ENCODE measurements at regions not wholly inside any gene's neighbourhood (a gene's known extent, or its start where the extent isn't known, plus 50 kb on each side); places are given as distances from the start of the nearest gene placed in this dataset.

GRCh38 chr1:8267307-8267706, 50.6 kb upstream of the SLC45A1 start:
- no peak for DNase-seq (ENCODE audit: low read depth in 1 of 2, low spot score in 1 of 2)

GRCh38 chr1:8266436-8267165, 51.3 kb upstream of the SLC45A1 start:
- DNase-seq (ENCODE audit: low read depth in 1 of 2, low spot score in 1 of 2): no peak

- DNase-seq (ENCODE audit: low read depth in 1 of 2, low spot score in 1 of 2): no peak
These were observed 54.1 kb upstream of the SLC45A1 start for GRCh38 chr1:8263791-8264190.

GRCh38 chr1:8261398-8261762, 56.5 kb upstream of the SLC45A1 start:
- DNase-seq (ENCODE audit: low read depth in 1 of 2, low spot score in 1 of 2): no peak

- DNase-seq (ENCODE audit: low read depth in 1 of 2, low spot score in 1 of 2): no peak
These were observed 58.2 kb upstream of the SLC45A1 start for GRCh38 chr1:8259498-8260290.

- DNase-seq (ENCODE audit: low read depth in 1 of 2, low spot score in 1 of 2): no peak
These were observed 60.3 kb upstream of the SLC45A1 start for GRCh38 chr1:8257621-8258020.

GRCh38 chr1:8256321-8256720, 61.6 kb upstream of the SLC45A1 start:
- no peak for DNase-seq (ENCODE audit: low read depth in 1 of 2, low spot score in 1 of 2)

- DNase-seq (ENCODE audit: low read depth in 1 of 2, low spot score in 1 of 2): no peak
These were observed 62.2 kb upstream of the SLC45A1 start for GRCh38 chr1:8255712-8256111.

GRCh38 chr1:8252266-8252951, 65.5 kb upstream of the SLC45A1 start:
- DNase-seq (ENCODE audit: low read depth in 1 of 2, low spot score in 1 of 2): no peak

GRCh38 chr1:8251635-8252034, 66.3 kb upstream of the SLC45A1 start:
- DNase-seq (ENCODE audit: low read depth in 1 of 2, low spot score in 1 of 2): no peak

GRCh38 chr1:8249838-8250237, 68.1 kb upstream of the SLC45A1 start:
- no peak for DNase-seq (ENCODE audit: low read depth in 1 of 2, low spot score in 1 of 2)

- no peak for DNase-seq (ENCODE audit: low read depth in 1 of 2, low spot score in 1 of 2)
These were observed 70.0 kb upstream of the SLC45A1 start for GRCh38 chr1:8247811-8248436.

GRCh38 chr1:8244304-8244703, 73.6 kb upstream of the SLC45A1 start:
- DNase-seq (ENCODE audit: low read depth in 1 of 2, low spot score in 1 of 2): no peak

GRCh38 chr1:8242498-8242897, 75.4 kb upstream of the SLC45A1 start:
- DNase-seq (ENCODE audit: low read depth in 1 of 2, low spot score in 1 of 2): no peak

GRCh38 chr1:8241417-8242014, 76.4 kb upstream of the SLC45A1 start:
- no peak for DNase-seq (ENCODE audit: low read depth in 1 of 2, low spot score in 1 of 2)

- no peak for DNase-seq (ENCODE audit: low read depth in 1 of 2, low spot score in 1 of 2)
These were observed 78.4 kb upstream of the SLC45A1 start for GRCh38 chr1:8239306-8240023.

GRCh38 chr1:8239039-8239305, 78.9 kb upstream of the SLC45A1 start:
- DNase-seq (ENCODE audit: low read depth in 1 of 2, low spot score in 1 of 2): no peak

- no peak for DNase-seq (ENCODE audit: low read depth in 1 of 2, low spot score in 1 of 2)
These were observed 79.5 kb upstream of the SLC45A1 start for GRCh38 chr1:8238141-8239038.

GRCh38 chr1:8232036-8232757, 85.7 kb upstream of the SLC45A1 start:
- DNase-seq (ENCODE audit: low read depth in 1 of 2, low spot score in 1 of 2): no peak
